Fibroblast of villous mesenchyme (primary cell): ENCODE measurements at regions not wholly inside any gene's neighbourhood (a gene's known extent, or its start where the extent isn't known, plus 50 kb on each side); places are given as distances from the start of the nearest gene placed in this dataset.

Experiments used
- DNase-seq: peaks from one replicate; pipeline ENCODE4 v3.0.0-alpha.2; 2010; ENCODE audit warnings: low read depth
- H3K4me3 ChIP-seq: 2 replicates; pipeline ENCODE4 v1.5.1; 2011; ENCODE audit warnings: low read depth, mild to moderate bottlenecking, low read length
- CTCF ChIP-seq: IDR thresholded peaks from 2 replicates; pipeline ENCODE4 v1.5.1; 2012; ENCODE audit warnings: low read depth, mild to moderate bottlenecking, low read length; ENCODE audit not compliant: insufficient read depth

DNA sequence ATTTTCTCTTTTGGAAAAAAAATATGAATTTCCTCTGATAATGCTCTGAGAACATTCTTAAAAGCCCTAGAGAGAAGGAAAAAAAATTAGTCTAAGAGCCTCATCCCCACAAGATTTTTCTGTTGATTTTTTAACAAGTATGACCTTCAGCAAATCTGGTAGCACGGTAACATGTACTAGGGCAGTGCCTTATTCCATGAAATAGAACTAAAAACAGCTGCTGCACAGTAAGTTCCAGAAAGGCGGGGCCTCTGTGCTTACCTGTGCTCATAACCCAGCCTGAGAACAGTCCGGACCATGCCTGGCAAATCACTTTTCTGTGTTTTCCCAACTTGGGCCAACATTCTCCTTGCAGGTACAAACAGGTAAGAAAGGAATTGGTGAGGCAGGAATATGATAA, 519.1 kb upstream of the AKR1E2 start:
- no peak for DNase-seq
- no peak for TF ChIP-seq CTCF
- H3K4me3 ChIP-seq, result no peak overlapping the region

DNA sequence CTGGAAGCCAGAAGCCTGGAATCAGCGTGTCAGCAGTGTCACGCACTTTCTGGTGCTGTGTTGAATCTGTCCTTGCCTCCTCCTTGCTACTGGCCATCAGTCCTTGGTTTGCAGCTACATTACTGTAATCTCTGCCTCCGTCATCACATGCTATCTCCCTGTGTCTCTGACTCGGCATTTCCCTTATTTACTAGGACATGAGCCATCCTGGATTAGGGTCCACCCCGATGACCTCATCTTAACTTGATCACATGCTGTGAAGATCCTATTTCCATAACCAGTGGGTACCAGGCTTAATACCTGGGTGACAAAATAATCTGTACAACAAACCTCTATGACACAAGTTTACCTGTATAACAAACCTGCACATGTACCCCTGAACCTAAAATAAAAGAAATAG, 518.0 kb upstream of the KLF6 start:
- no peak for TF ChIP-seq CTCF
- H3K4me3 ChIP-seq, result no peak overlapping the region
- peak; percentile 43 for DNase-seq

GRCh38 chr10:4301291-4302045, 516.5 kb upstream of the KLF6 start:
- no peak for DNase-seq
- no peak for TF ChIP-seq CTCF
- H3K4me3 ChIP-seq, result no peak overlapping the region

GRCh38 chr10:4296161-4296560, 511.2 kb upstream of the KLF6 start:
- H3K4me3 ChIP-seq, result no peak overlapping the region
- DNase-seq, result no peak
- TF ChIP-seq CTCF, result no peak

DNA sequence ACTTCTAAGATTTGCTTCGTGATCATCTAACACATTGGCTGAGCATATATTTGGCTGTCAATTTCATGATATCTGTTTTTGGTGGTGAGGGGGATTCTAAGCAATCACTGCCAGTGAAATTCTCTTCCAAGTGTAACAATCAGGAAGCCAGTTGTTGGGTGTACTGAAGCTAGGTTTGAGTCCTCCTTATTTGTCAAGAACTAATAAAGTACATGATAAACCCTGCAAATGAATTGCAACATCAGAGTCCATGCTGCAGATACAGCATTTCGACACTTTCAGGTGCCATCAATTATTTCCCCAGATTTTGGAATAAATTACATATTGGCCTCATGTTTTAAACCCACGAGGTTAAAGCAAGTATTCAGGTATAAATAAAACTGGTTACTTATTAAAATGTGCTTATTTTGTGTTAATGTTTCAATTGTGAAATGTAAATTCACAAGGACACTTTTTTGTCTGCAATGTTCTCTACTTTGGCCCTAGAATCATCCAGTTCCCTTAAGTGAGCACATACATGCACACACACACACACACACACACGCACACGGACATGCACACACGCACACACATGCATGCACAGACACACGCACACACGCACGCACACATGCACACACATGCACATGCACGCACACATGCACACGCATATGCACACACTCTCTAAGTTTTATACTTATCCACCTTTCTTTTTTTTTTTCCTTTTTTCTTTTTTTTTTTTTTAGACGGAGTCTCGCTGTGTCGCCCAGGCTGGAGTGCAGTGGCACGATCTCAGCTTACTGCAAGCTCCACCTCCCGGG, 510.2 kb upstream of the KLF6 start:
- no peak overlapping the region for H3K4me3 ChIP-seq
- TF ChIP-seq CTCF, result no peak
- DNase-seq, result peak; percentile 42

DNA sequence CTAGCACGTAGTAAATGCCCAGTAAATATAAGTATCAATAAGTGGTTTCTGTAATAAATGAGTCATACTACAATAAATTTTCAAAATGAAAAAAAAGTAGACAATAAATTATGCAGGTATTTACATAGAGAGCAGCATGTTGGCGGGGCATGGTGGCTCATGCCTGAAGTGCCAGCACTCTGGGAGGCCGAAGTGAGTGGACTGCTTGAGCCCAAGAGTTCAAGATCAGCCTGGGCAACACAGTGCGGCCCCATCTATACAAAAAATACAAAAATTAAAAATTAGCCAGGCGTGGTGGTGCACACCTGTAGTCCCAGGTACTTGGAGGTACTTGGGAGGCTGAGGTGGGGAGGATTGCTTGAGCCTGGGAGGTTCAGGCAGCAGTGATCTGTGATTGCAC, 509.3 kb upstream of the KLF6 start:
- no peak overlapping the region for H3K4me3 ChIP-seq
- no peak for TF ChIP-seq CTCF
- no peak for DNase-seq

GRCh38 chr10:4291990-4292389, 507.0 kb upstream of the KLF6 start:
- no peak for TF ChIP-seq CTCF
- H3K4me3 ChIP-seq, result no peak overlapping the region
- DNase-seq, result no peak
